ENCODE measurements at regions not wholly inside any gene's neighbourhood (a gene's known extent, or its start where the extent isn't known, plus 50 kb on each side); places are given as distances from the start of the nearest gene placed in this dataset.

- DNase-seq (ENCODE audit: low spot score): no peak
These were observed 105.6 kb downstream of the GTPBP8 start for GRCh38 chr3:113096188-113096892.

GRCh38 chr3:113097960-113098447 is 107.2 kb downstream of the GTPBP8 start:
- DNase-seq (ENCODE audit: low spot score): no peak

GRCh38 chr3:113100063-113100462 is 109.3 kb downstream of the GTPBP8 start:
- no peak for DNase-seq (ENCODE audit: low spot score)

- DNase-seq (ENCODE audit: low spot score): peak; percentile 27
These were observed 107.8 kb upstream of the BOC start for GRCh38 chr3:113103588-113103987.

GRCh38 chr3:113104357-113105092 is 106.8 kb upstream of the BOC start:
- no peak for DNase-seq (ENCODE audit: low spot score)

GRCh38 chr3:113105093-113105449 is 106.3 kb upstream of the BOC start:
- DNase-seq (ENCODE audit: low spot score): peak; percentile 59

- no peak for DNase-seq (ENCODE audit: low spot score)
These were observed 105.2 kb upstream of the BOC start for GRCh38 chr3:113105966-113106660.

GRCh38 chr3:113110267-113110666 is 101.1 kb upstream of the BOC start:
- no peak for DNase-seq (ENCODE audit: low spot score)

GRCh38 chr3:113111011-113111707 is 100.2 kb upstream of the BOC start:
- no peak for DNase-seq (ENCODE audit: low spot score)

- no peak for DNase-seq (ENCODE audit: low spot score)
These were observed 98.0 kb upstream of the BOC start for GRCh38 chr3:113113361-113113760.

GRCh38 chr3:113117511-113118234 is 93.7 kb upstream of the BOC start:
- no peak for DNase-seq (ENCODE audit: low spot score)

- no peak for DNase-seq (ENCODE audit: low spot score)
These were observed 93.0 kb upstream of the BOC start for GRCh38 chr3:113118336-113118735.

GRCh38 chr3:113124256-113124830 is 87.0 kb upstream of the BOC start:
- DNase-seq (ENCODE audit: low spot score): no peak

GRCh38 chr3:113125951-113126350 is 85.4 kb upstream of the BOC start:
- no peak for DNase-seq (ENCODE audit: low spot score)

GRCh38 chr3:113128386-113129015 is 82.9 kb upstream of the BOC start:
- DNase-seq (ENCODE audit: low spot score): no peak

- DNase-seq (ENCODE audit: low spot score): no peak
These were observed 82.2 kb upstream of the BOC start for GRCh38 chr3:113129168-113129567.

- DNase-seq (ENCODE audit: low spot score): no peak
These were observed 78.8 kb upstream of the BOC start for GRCh38 chr3:113132571-113132996.

- no peak for DNase-seq (ENCODE audit: low spot score)
These were observed 78.2 kb upstream of the BOC start for GRCh38 chr3:113133140-113133539.

GRCh38 chr3:113136071-113136470 is 75.3 kb upstream of the BOC start:
- DNase-seq (ENCODE audit: low spot score): no peak

GRCh38 chr3:113136544-113136943 is 74.8 kb upstream of the BOC start:
- no peak for DNase-seq (ENCODE audit: low spot score)
